Activated T-helper 17 cell treated with anti-CD3 and anti-CD28 coated beads, Interleukin-2, amount 50 U/mL, for 72 hours (primary cell): ENCODE measurements at regions not wholly inside any gene's neighbourhood (a gene's known extent, or its start where the extent isn't known, plus 50 kb on each side); places are given as distances from the start of the nearest gene placed in this dataset.

Source experiments
- ATAC-seq: fragments of 150-1000 bp; cut with Tn5 transposase; replicated peaks from 2 replicates; pipeline ENCODE4 v1.10.0; 2021; ENCODE audit warnings: mild to moderate bottlenecking, moderate library complexity
- H3K27ac Mint-ChIP-seq: one replicate; pipeline ENCODE4 v1.8.0; 2022; ENCODE audit warnings: mixed read lengths
- H3K27me3 Mint-ChIP-seq: one replicate; pipeline ENCODE4 v1.8.0; 2022; ENCODE audit warnings: mixed read lengths
- H3K36me3 Mint-ChIP-seq: one replicate; pipeline ENCODE4 v1.8.0; 2022; ENCODE audit warnings: low read depth, mild to moderate bottlenecking, mixed read lengths
- H3K4me1 Mint-ChIP-seq: one replicate; pipeline ENCODE4 v1.8.0; 2022; ENCODE audit warnings: mixed read lengths
- H3K4me3 Mint-ChIP-seq: one replicate; pipeline ENCODE4 v1.8.0; 2022; ENCODE audit warnings: mild to moderate bottlenecking, mixed read lengths
- H3K9me3 Mint-ChIP-seq: one replicate; pipeline ENCODE4 v1.8.0; 2022; ENCODE audit warnings: mixed read lengths

DNA sequence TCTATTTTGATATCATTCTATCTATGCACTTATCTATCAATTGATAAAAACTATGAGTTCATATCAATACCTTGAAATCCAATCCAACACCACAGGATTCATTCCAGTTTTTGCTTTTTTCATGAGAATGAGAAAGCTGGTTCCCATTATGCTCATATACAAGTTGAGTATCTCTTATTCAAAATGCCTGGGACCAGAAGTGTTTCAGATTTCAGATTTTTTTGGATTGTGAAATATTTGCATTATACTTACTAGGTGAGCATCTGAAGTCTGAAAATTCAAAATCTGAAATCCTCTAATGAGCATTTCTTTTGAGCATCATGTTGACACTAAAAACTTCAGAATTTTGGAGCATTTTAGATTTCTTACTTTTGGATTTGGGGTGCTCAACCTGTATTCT lies 67.8 kb upstream of the DCBLD2 start:
- no peaks in the 10 kb centered on the region for H3K4me1 Mint-ChIP-seq
- no peak for ATAC-seq
- no peaks in the 10 kb centered on the region for H3K9me3 Mint-ChIP-seq
- no peaks in the 10 kb centered on the region for H3K36me3 Mint-ChIP-seq
- no peak overlapping the region for H3K4me3 Mint-ChIP-seq
- H3K27me3 Mint-ChIP-seq: peaks cover 7% of the 10 kb centered on the region
- no peak overlapping the region for H3K27ac Mint-ChIP-seq

DNA sequence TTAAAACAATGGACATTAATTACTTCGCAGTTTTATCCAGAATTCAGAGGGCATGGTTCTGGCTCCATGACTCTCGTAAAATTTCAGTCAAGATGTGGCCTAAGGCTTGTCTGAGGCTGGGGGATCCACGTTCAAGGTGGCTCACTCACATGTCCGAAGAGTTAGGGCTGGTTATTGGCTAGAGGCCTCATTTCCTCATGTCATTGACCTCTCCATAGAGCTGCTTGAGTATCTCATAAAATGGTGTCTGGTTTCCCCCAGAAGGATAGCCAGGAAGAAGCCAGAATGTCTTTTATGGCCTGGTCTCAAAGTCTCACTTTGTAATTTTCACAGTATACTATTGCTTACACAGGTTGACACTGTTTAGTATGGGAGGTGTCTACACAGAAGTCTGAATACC lies 67.3 kb upstream of the DCBLD2 start:
- no peak for ATAC-seq
- H3K36me3 Mint-ChIP-seq: no peaks in the 10 kb centered on the region
- no peaks in the 10 kb centered on the region for H3K9me3 Mint-ChIP-seq
- H3K27me3 Mint-ChIP-seq: peaks cover 7% of the 10 kb centered on the region
- H3K4me1 Mint-ChIP-seq: no peaks in the 10 kb centered on the region
- H3K4me3 Mint-ChIP-seq: no peak overlapping the region
- H3K27ac Mint-ChIP-seq: no peak overlapping the region

DNA sequence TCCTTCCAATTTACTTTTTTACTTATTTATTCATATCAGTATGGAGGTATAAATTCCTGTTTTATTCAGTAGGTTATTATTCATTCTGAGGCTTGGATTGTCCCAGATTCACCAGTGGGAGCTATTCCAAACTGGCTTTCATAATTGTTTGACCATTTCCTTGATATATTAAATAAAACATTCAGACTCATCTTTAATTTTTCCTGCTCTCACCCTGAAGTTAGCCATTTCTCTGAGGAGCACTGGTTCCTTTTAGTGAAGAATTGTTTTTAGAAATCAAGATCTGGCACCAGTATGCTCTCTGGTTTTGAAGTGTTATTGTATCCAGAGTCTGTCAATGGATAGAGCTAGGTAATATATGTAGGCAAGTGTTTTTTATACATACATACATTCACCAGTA lies 66.9 kb upstream of the DCBLD2 start:
- H3K4me1 Mint-ChIP-seq: no peaks in the 10 kb centered on the region
- H3K4me3 Mint-ChIP-seq: no peak overlapping the region
- peaks cover 7% of the 10 kb centered on the region for H3K27me3 Mint-ChIP-seq
- no peaks in the 10 kb centered on the region for H3K36me3 Mint-ChIP-seq
- H3K27ac Mint-ChIP-seq: no peak overlapping the region
- no peak for ATAC-seq
- H3K9me3 Mint-ChIP-seq: no peaks in the 10 kb centered on the region

DNA sequence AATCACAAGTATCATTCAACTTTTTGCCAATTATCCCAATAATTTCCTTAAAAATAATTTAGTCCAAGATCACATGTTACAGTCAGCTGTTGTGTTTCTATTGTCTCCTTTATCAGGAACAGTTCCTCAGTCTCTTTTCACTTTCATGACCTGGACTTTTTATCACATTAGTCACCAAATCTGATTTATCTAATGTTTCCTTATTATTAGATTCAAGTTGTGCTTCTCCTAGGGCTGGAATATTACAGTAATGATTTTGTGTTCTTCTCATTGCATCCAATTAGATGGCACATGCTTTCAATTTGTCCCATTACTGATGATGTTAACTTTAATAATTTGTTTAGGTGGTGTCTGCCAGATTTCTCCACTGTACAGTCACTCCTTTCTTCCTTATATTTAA lies 66.3 kb upstream of the DCBLD2 start:
- Mint-ChIP-seq H3K4me3 (no peak overlapping the region), H3K27ac (no peak overlapping the region), H3K27me3 (peaks cover 7% of the 10 kb centered on the region), H3K36me3 (no peaks in the 10 kb centered on the region), H3K9me3 (no peaks in the 10 kb centered on the region), H3K4me1 (no peaks in the 10 kb centered on the region)
- no peak for ATAC-seq

DNA sequence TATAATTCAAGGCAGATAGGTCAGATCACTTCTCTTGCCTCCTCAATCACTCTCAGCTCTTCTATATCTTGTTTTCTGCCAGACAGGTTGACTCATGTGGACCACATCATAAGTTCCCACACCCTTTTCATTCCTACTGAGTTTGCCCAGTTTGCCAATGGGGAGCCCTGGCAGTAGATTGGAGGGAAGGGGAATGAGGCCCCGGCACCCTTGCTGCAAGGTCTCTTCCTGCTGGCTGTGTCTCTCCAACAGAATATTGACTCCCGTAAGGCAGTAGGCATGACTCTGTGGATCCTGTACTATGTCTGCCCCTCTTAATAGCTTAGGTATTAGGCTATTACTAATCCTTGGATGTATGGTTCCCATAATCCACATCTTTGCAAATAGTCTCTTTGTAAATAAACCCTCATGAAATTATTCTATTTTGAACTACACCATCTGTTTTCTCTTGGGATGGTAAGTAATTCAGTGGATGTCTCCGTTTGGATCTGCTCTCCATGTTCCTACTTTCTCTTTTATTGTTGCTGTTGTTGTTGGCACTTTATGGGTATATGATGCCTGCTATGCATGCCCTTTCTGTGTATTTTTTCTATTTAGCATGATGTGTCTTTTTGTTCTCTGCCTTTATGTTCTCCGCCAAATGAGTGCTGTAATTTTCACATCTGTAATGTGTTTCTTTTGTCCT lies 65.5 kb upstream of the DCBLD2 start:
- Mint-ChIP-seq H3K9me3 (no peaks in the 10 kb centered on the region), H3K27me3 (peaks cover 7% of the 10 kb centered on the region), H3K4me3 (no peak overlapping the region), H3K27ac (no peak overlapping the region), H3K4me1 (no peaks in the 10 kb centered on the region), H3K36me3 (no peaks in the 10 kb centered on the region)
- no peak for ATAC-seq

DNA sequence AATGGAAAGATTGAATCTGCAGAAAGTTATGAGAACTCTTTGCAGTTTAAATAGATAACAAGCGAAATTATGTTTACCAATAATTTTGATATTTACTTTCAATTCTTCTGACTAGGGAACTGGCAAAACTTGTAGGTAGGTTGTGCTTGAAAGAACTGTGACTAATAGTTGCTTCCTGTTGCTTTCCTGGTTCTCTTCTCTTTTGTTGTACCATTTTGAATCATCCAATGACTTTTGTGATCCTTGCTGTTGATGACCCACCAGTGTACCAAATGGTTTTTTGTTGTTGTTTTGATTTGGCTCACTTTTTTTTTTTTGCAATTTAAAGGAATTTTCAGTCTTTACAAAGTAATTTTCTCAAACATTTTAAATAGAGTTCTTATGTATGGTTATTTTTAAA lies 64.9 kb upstream of the DCBLD2 start:
- H3K9me3 Mint-ChIP-seq: no peaks in the 10 kb centered on the region
- no peak for ATAC-seq
- no peak overlapping the region for H3K4me3 Mint-ChIP-seq
- H3K4me1 Mint-ChIP-seq: no peaks in the 10 kb centered on the region
- H3K36me3 Mint-ChIP-seq: no peaks in the 10 kb centered on the region
- peaks cover 7% of the 10 kb centered on the region for H3K27me3 Mint-ChIP-seq
- H3K27ac Mint-ChIP-seq: no peak overlapping the region

DNA sequence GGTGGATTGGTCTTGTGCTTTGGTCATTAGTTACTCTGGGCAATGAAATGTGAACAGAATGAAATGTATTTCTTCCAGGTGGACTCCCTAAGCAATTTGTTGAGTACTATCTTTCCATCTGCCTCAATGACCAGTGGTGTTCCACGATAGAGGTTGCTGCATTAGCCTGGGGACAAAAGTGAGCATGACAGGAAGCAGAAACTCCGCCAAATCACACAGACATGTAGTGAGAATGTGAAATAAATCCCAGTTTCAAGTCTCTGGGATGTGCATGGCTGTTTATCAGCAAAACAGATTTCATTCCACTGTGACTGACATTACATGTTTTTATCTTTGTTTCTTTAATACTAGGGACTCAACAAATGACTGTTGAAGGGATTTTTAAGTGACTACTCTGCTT lies 63.3 kb upstream of the DCBLD2 start:
- Mint-ChIP-seq H3K4me3 (no peak overlapping the region), H3K4me1 (no peaks in the 10 kb centered on the region), H3K36me3 (no peaks in the 10 kb centered on the region), H3K9me3 (no peaks in the 10 kb centered on the region), H3K27me3 (peaks cover 7% of the 10 kb centered on the region), H3K27ac (no peak overlapping the region)
- no peak for ATAC-seq

DNA sequence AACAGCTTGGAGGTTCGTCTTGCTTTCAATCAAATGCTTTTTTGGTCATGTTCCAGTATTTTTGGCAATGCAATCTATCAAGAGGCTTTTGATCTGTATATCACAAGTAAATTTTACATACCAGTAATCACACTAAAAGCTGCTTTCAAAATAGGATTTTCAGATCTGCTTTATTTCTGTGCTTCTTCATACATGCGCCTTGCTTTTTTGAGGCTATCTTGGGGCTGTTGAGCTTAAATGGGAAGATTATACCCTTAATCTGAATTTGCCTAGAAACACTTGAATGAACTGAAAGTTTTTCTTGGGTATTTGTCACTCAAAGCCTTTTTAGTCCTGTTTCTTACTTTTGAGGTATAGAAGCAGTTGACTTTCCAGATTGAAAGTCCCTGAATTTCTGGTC lies 62.1 kb upstream of the DCBLD2 start:
- no peaks in the 10 kb centered on the region for H3K36me3 Mint-ChIP-seq

DNA sequence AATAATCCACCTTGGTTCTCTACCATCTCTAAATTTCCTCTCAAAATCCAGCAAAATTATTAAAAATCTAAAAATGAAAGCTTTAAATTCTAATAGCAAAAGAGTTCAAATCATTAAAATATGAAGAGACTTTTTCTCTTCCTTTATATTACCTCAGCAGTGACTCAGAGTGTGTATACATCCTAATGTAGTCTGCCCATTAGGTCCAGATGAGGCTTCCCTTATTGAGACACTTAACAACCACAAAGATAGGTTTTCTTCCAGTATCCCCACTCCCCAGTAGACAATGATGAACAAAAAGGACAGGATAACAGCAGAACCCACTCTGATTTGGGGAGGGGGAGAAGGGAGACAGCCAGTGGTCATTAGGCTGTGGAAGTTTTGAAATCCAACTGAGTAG lies 61.5 kb upstream of the DCBLD2 start:
- Mint-ChIP-seq H3K9me3 (no peaks in the 10 kb centered on the region), H3K27ac (no peak overlapping the region), H3K27me3 (peaks cover 10% of the 10 kb centered on the region), H3K36me3 (no peaks in the 10 kb centered on the region), H3K4me1 (no peaks in the 10 kb centered on the region), H3K4me3 (no peak overlapping the region)
- ATAC-seq: no peak

More for the DNA sequence above, 62.1 kb upstream of the DCBLD2 start:
- no peak overlapping the region for H3K4me3 Mint-ChIP-seq
- H3K4me1 Mint-ChIP-seq: no peaks in the 10 kb centered on the region
- ATAC-seq: no peak
- H3K27ac Mint-ChIP-seq: no peak overlapping the region
- peaks cover 10% of the 10 kb centered on the region for H3K27me3 Mint-ChIP-seq
- H3K9me3 Mint-ChIP-seq: no peaks in the 10 kb centered on the region

DNA sequence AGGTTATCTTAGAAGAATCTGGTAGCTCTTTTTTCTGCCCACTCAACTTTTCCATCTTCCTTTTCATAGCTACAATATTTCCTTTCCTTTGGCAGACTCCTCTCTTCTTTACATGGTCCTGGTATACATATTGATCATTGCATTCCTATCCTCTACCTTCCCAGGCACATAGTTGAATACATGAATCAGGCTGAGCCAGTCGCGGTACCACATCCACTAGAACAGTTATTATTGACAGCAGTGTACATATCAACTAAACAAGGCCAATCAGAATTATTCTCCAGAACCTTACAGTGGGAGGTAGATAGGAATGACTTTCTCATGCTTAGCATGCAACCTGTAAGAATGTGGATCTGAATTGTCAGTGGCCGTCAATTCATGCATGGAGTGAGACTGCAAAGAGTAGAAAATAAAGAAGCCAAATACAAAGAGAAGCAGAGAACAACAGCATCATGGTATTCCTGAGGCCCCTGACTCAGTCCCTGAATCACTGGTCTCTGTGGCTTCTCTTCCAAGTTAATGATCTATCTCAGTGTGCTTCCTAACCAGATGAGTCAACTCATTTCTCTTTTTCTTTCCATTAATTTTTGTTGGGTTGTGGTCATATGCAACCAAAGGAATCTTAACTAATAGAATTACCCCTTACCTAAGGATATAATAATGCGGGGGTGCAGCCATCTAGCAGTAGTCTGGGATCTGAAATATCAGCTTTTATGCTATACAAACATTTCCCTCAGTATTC lies 60.9 kb upstream of the DCBLD2 start:
- Mint-ChIP-seq H3K4me3 (no peak overlapping the region), H3K27ac (no peak overlapping the region), H3K36me3 (no peaks in the 10 kb centered on the region), H3K9me3 (no peaks in the 10 kb centered on the region), H3K4me1 (no peaks in the 10 kb centered on the region), H3K27me3 (peaks cover 9% of the 10 kb centered on the region)
- ATAC-seq: peak; percentile 34

DNA sequence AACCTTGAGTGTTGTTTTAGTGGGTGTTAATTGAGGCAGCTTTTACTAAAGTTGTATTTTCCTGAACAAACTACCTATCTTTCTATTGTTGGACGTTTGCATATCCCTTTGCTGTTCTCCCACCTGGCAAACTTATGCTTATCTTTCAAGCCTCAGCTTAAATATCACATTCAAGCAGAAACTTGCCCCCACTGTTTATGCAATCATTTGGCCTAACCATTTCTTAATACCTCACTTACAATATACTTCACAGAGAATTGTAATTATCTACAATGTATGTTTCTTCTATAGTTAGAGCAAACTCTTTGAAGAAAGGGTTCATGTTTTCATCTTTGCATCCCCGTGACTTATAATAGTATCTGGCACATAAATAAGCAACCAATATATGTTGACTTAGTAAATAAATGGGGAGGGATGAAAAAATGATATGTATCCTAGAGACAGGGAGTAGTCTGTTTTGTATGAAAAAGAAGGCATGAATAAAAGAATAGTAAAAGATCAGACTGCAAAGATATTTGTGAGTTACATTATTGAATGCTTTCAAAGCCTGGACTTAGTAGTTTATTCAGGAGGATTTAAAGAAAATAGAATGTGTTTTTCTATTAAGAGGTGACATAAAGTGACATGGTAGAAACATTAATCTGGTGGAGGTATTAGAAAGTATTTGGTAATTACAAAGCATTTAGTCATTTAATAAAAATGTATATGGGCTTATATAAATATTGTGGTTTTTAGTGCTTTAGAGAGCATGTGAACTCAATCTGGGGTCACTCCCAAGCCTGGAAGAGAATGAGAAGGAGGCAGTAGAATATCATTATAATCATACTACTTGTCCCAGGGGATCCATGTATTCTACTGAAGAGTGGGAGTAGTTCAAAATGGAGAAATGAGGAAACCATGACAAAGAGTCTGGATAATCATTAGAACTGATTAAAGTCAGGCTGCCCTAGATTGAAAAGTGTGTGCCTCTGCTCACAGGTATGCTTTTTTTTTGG lies 60.0 kb upstream of the DCBLD2 start:
- Mint-ChIP-seq H3K4me3 (no peak overlapping the region), H3K27me3 (peaks cover 3% of the 10 kb centered on the region), H3K27ac (no peak overlapping the region), H3K4me1 (no peaks in the 10 kb centered on the region), H3K9me3 (no peaks in the 10 kb centered on the region), H3K36me3 (no peaks in the 10 kb centered on the region)
- no peak for ATAC-seq

DNA sequence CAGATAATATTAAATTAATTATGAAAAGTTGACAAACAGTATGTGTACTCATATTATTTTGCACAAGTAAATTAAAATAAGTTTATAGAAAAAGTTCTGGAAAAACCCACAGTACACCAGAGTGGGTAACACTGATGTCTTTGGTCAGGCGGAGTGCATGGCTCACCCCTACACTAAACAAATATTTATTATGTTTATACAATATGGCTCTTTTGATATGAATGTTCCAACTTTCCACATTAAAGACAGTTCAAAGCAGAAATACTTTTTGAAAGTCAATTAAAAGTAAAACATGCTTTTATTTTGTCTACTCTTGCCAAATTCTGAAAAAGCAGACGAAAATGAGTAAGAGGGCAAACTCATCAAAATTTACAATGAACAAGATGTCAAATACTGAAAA lies 56.2 kb upstream of the DCBLD2 start:
- H3K27ac Mint-ChIP-seq: no peak overlapping the region

DNA sequence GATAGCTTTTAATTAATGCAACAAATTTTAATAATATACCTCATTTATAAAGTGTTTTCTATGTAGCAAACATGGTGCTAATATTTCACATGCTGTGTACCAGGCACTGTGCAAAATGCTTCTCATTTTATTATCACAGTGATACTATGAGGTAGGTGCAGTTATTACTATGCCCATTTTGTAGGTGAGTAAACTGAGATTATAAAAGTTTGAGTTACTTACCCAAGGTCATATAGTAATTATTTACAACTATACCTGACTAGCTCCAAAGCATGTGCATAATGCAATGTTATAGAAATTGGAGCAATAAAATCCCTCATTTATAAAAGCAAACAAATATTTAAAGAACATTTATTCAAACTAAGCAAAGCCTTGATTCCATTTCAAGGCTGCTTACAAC lies 54.5 kb upstream of the DCBLD2 start:
- ATAC-seq: no peak
- H3K27ac Mint-ChIP-seq: no peak overlapping the region
- peaks cover 11% of the 10 kb centered on the region for H3K27me3 Mint-ChIP-seq
- H3K9me3 Mint-ChIP-seq: no peaks in the 10 kb centered on the region
- H3K4me3 Mint-ChIP-seq: no peak overlapping the region
- H3K4me1 Mint-ChIP-seq: no peaks in the 10 kb centered on the region
- no peaks in the 10 kb centered on the region for H3K36me3 Mint-ChIP-seq

More for the DNA sequence above, 56.2 kb upstream of the DCBLD2 start:
- peaks cover 11% of the 10 kb centered on the region for H3K27me3 Mint-ChIP-seq
- H3K4me1 Mint-ChIP-seq: no peaks in the 10 kb centered on the region
- no peaks in the 10 kb centered on the region for H3K36me3 Mint-ChIP-seq
- no peak overlapping the region for H3K4me3 Mint-ChIP-seq
- no peak for ATAC-seq
- no peaks in the 10 kb centered on the region for H3K9me3 Mint-ChIP-seq

DNA sequence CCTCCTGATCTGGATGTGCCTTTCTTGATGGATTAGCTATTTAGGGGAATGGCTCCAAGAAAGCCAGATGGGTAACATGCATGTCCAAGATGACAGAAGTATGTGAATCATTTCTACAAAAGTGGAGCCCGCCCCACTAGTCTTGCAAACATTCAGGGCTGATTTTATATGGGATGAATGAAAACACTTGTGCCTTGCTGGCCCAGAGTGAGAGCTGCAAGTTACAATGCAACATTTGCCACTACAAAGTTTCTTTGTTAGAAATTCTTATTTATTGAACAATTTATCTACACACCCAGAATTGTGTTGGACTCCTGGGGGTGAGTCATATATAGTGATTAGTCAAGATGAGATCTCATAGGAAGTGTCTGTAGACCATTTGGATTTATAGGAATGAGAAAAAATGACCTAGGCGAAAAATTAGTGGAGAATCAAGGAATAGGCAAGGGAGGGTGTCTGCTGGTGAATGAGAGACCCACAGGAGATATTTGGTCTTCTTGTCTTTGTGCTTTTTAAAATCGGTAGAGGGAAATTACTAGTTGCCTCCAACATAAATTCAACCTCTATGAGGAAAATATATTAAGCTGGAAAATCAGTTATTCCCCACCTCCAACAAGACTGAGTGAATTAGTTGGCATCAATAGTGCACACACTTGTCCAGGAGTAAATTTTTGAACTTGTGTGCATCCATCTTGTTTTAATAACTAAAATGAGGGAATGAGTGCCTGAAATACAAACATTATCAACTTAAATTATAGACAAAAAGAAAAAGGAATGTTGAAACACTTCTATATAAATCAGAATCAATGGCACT lies 53.5 kb upstream of the DCBLD2 start:
- H3K9me3 Mint-ChIP-seq: no peaks in the 10 kb centered on the region
- H3K4me3 Mint-ChIP-seq: no peak overlapping the region
- H3K27ac Mint-ChIP-seq: no peak overlapping the region
- no peaks in the 10 kb centered on the region for H3K4me1 Mint-ChIP-seq
- no peak for ATAC-seq
- H3K27me3 Mint-ChIP-seq: peaks cover 11% of the 10 kb centered on the region
- H3K36me3 Mint-ChIP-seq: no peaks in the 10 kb centered on the region
